ENCODE measurements at regions not wholly inside any gene's neighbourhood (a gene's known extent, or its start where the extent isn't known, plus 50 kb on each side); places are given as distances from the start of the nearest gene placed in this dataset.

GRCh38 chr17:45689451-45689850, 94.7 kb upstream of the CRHR1 start:
- no peak for TF ChIP-seq CEBPB (IDR thresholded peaks at IDR 0.05)
- no peak for TF ChIP-seq EP300 (IDR thresholded peaks at IDR 0.05; ENCODE audit: borderline replicate concordance)
- TF ChIP-seq MAX (IDR thresholded peaks at IDR 0.05) = no peak
- TF ChIP-seq NFIC (IDR thresholded peaks at IDR 0.05) = no peak
- TF ChIP-seq TAF1 (IDR thresholded peaks at IDR 0.05; ENCODE audit: low read depth) = no peak
- no peak for TF ChIP-seq REST (IDR thresholded peaks at IDR 0.05; ENCODE audit: low read depth)
- no peak for TF ChIP-seq EGR1 (IDR thresholded peaks at IDR 0.05)
- TF ChIP-seq CREB1 (IDR thresholded peaks at IDR 0.05; ENCODE audit: low read depth) = no peak
- TF ChIP-seq YY1 (IDR thresholded peaks at IDR 0.05; ENCODE audit: low read depth) = no peak
- TF ChIP-seq TCF12 (IDR thresholded peaks at IDR 0.05; ENCODE audit: low read depth) = no peak
- no peak for TF ChIP-seq USF1 (IDR thresholded peaks at IDR 0.05)
- TF ChIP-seq FOXM1 (IDR thresholded peaks at IDR 0.05; ENCODE audit: borderline replicate concordance, low read depth) = no peak
- no peak for TF ChIP-seq RAD21 (IDR thresholded peaks at IDR 0.05; ENCODE audit: low read depth)
